ENCODE measurements at regions not wholly inside any gene's neighbourhood (a gene's known extent, or its start where the extent isn't known, plus 50 kb on each side); places are given as distances from the start of the nearest gene placed in this dataset.

- H3K36me3 ChIP-seq (ENCODE audit: control insufficient read depth, insufficient read depth, low read length): no peaks in the 10 kb centered on the region
- WGBS (ENCODE audit: insufficient coverage, insufficient read length): no CpG with 5 or more reads among the region's 3 CpGs
- H3K27ac ChIP-seq (ENCODE audit: low read length): no peak overlapping the region
- H3K4me3 ChIP-seq (ENCODE audit: low read length): no peak overlapping the region
- H3K27me3 ChIP-seq (ENCODE audit: control insufficient read depth, insufficient read depth, low read length): no peaks in the 10 kb centered on the region
- H3K4me1 ChIP-seq (ENCODE audit: control insufficient read depth, insufficient read depth, low read length): no peaks in the 10 kb centered on the region
- DNase-seq (ENCODE audit: low read depth, low spot score): no peak
- H3K9me3 ChIP-seq (ENCODE audit: control insufficient read depth, insufficient read depth, low read length): no peaks in the 10 kb centered on the region
Observed at GRCh38 chr3:46129588-46130272, 78.4 kb downstream of the CCR1 start.

DNA sequence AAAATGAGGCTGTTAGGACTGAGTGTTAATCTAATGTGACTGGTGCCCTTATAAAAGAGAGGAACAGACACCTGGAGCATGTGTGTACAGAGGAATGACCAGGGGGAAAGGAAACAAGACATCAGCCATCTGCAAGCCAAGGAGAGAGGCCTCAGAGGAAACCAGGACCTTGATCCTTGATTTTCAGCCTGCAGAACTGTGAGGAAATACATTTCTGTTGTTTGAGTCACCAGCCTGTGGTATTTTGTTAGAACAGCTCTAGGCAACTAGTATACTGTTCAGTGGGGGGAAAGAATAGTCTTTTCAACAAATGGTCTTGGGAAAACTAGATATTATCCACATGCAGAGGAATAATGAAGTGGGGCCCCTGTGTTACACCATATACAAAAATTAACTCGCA is 80.6 kb downstream of the CCR1 start:
- no CpG with 5 or more reads among the region's 1 CpG for WGBS (ENCODE audit: insufficient coverage, insufficient read length)
- H3K9me3 ChIP-seq (ENCODE audit: control insufficient read depth, insufficient read depth, low read length): no peaks in the 10 kb centered on the region
- no peak overlapping the region for H3K4me3 ChIP-seq (ENCODE audit: low read length)
- no peaks in the 10 kb centered on the region for H3K4me1 ChIP-seq (ENCODE audit: control insufficient read depth, insufficient read depth, low read length)
- H3K36me3 ChIP-seq (ENCODE audit: control insufficient read depth, insufficient read depth, low read length): no peaks in the 10 kb centered on the region
- H3K27me3 ChIP-seq (ENCODE audit: control insufficient read depth, insufficient read depth, low read length): no peaks in the 10 kb centered on the region
- no peak overlapping the region for H3K27ac ChIP-seq (ENCODE audit: low read length)
- no peak for DNase-seq (ENCODE audit: low read depth, low spot score)

DNA sequence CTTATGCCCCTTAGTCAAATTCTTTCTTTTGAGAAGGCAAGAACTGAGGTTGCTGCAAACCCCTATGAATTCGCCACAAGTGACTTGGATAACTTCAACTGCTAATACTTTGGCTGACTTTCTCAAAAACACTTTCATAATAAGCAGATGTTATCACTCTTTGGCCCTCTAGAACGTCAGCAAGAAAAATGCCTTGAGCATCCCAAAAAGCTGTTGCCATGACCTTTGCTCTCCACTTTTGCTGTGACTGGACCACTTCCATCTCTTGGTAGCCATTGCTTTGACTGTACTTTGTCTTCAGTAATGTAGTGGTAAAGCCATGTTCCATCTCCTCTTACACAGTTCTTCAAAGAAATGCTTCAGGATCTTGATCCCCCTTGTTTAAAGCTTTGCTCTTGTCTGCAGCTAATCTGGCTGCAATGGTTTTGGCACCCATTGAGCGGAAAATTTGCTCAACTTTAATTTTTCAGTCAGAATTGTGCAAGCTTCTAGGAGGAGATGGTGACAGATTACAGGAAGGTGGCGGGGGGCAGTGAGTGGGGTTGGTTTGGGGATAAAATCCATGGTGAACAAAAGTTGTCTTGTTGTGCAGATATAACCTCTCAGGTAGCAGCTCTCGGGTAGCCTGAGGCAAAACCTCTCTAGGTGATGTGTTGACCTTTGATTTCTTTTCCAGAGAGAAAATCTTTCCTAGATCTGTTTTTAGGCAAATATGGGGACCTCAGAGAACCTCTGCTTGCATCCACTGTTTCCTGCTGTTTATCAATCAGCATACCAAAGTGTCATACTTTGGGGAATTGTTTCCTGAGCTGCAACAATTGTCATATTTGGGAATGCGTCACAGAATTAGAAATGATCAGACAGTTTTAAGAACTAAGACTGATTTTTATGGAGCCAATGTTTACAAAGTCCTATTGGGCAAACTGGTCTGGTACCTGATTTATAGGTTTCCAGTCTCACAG is 83.6 kb downstream of the CCR1 start:
- no peaks in the 10 kb centered on the region for H3K9me3 ChIP-seq (ENCODE audit: control insufficient read depth, insufficient read depth, low read length)
- DNase-seq (ENCODE audit: low read depth, low spot score): no peak
- H3K36me3 ChIP-seq (ENCODE audit: control insufficient read depth, insufficient read depth, low read length): no peaks in the 10 kb centered on the region
- no peaks in the 10 kb centered on the region for H3K27me3 ChIP-seq (ENCODE audit: control insufficient read depth, insufficient read depth, low read length)
- no peaks in the 10 kb centered on the region for H3K4me1 ChIP-seq (ENCODE audit: control insufficient read depth, insufficient read depth, low read length)
- no peak overlapping the region for H3K27ac ChIP-seq (ENCODE audit: low read length)
- WGBS (ENCODE audit: insufficient coverage, insufficient read length): no CpG with 5 or more reads among the region's 6 CpGs
- H3K4me3 ChIP-seq (ENCODE audit: low read length): no peak overlapping the region

DNA sequence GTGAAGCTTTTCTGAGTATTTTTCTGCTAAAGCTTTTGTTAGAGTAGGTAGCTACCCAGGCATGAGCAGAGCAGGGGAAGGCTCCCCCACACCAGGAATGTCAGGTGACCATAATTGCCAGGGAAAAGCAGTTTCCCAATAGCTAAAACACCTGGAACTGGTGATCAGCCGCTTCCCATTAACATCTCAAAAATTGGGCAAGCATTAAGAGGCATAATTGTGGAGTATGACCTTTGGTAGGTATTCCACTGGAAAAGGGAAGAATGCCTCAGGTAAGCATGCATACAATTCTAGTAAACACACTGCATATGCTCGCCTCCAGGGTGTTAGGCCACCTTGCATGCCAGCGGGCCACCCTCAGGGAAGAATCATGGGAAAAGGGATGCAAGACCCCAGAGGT is 84.5 kb downstream of the CCR1 start:
- WGBS (ENCODE audit: insufficient coverage, insufficient read length): no CpG with 5 or more reads among the region's 3 CpGs
- H3K4me3 ChIP-seq (ENCODE audit: low read length): no peak overlapping the region
- no peaks in the 10 kb centered on the region for H3K9me3 ChIP-seq (ENCODE audit: control insufficient read depth, insufficient read depth, low read length)
- H3K27me3 ChIP-seq (ENCODE audit: control insufficient read depth, insufficient read depth, low read length): no peaks in the 10 kb centered on the region
- no peaks in the 10 kb centered on the region for H3K4me1 ChIP-seq (ENCODE audit: control insufficient read depth, insufficient read depth, low read length)
- no peak for DNase-seq (ENCODE audit: low read depth, low spot score)
- H3K36me3 ChIP-seq (ENCODE audit: control insufficient read depth, insufficient read depth, low read length): no peaks in the 10 kb centered on the region
- H3K27ac ChIP-seq (ENCODE audit: low read length): no peak overlapping the region

GRCh38 chr3:46122091-46122490 is 86.0 kb downstream of the CCR1 start:
- no peak for DNase-seq (ENCODE audit: low read depth, low spot score)
- no peaks in the 10 kb centered on the region for H3K9me3 ChIP-seq (ENCODE audit: control insufficient read depth, insufficient read depth, low read length)
- no peaks in the 10 kb centered on the region for H3K27me3 ChIP-seq (ENCODE audit: control insufficient read depth, insufficient read depth, low read length)
- no peaks in the 10 kb centered on the region for H3K4me1 ChIP-seq (ENCODE audit: control insufficient read depth, insufficient read depth, low read length)
- H3K36me3 ChIP-seq (ENCODE audit: control insufficient read depth, insufficient read depth, low read length): no peaks in the 10 kb centered on the region
- no peak overlapping the region for H3K27ac ChIP-seq (ENCODE audit: low read length)
- no peak overlapping the region for H3K4me3 ChIP-seq (ENCODE audit: low read length)
- no CpG with 5 or more reads among the region's 2 CpGs for WGBS (ENCODE audit: insufficient coverage, insufficient read length)

DNA sequence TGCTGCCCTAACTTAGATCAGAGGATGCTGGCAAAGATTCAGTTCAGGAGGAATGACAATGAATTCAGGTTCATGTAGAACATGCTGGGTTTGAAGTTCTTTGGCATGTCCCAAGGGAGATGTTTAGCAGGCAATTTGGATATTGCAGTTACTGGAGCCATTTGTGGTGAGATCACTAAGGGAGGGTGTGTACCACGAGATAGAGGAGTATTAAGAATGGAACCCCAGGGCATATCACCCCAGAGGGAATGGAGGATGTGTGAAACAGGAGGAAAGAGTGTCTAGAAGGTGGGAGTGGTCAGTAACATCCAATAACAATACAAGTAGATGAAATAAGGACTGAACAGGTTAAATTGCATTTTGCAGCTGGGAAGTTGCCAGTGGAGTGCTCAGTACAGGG is 87.1 kb downstream of the CCR1 start:
- H3K4me3 ChIP-seq (ENCODE audit: low read length): no peak overlapping the region
- H3K27me3 ChIP-seq (ENCODE audit: control insufficient read depth, insufficient read depth, low read length): no peaks in the 10 kb centered on the region
- DNase-seq (ENCODE audit: low read depth, low spot score): no peak
- WGBS (ENCODE audit: insufficient coverage, insufficient read length): no CpG with 5 or more reads among the region's 1 CpG
- H3K9me3 ChIP-seq (ENCODE audit: control insufficient read depth, insufficient read depth, low read length): no peaks in the 10 kb centered on the region
- H3K4me1 ChIP-seq (ENCODE audit: control insufficient read depth, insufficient read depth, low read length): no peaks in the 10 kb centered on the region
- no peak overlapping the region for H3K27ac ChIP-seq (ENCODE audit: low read length)
- H3K36me3 ChIP-seq (ENCODE audit: control insufficient read depth, insufficient read depth, low read length): no peaks in the 10 kb centered on the region

- Histone ChIP-seq H3K27me3 (ENCODE audit: control insufficient read depth, insufficient read depth, low read length) (no peaks in the 10 kb centered on the region), H3K27ac (ENCODE audit: low read length) (no peak overlapping the region), H3K36me3 (ENCODE audit: control insufficient read depth, insufficient read depth, low read length) (no peaks in the 10 kb centered on the region), H3K4me3 (ENCODE audit: low read length) (no peak overlapping the region), H3K4me1 (ENCODE audit: control insufficient read depth, insufficient read depth, low read length) (no peaks in the 10 kb centered on the region), H3K9me3 (ENCODE audit: control insufficient read depth, insufficient read depth, low read length) (no peaks in the 10 kb centered on the region)
- no CpG with 5 or more reads among the region's 4 CpGs for WGBS (ENCODE audit: insufficient coverage, insufficient read length)
- no peak for DNase-seq (ENCODE audit: low read depth, low spot score)
Observed at GRCh38 chr3:46119709-46120498, 88.2 kb downstream of the CCR1 start.

GRCh38 chr3:46119253-46119652 is 88.9 kb downstream of the CCR1 start:
- H3K27me3 ChIP-seq (ENCODE audit: control insufficient read depth, insufficient read depth, low read length): no peaks in the 10 kb centered on the region
- no peaks in the 10 kb centered on the region for H3K36me3 ChIP-seq (ENCODE audit: control insufficient read depth, insufficient read depth, low read length)
- no peak for DNase-seq (ENCODE audit: low read depth, low spot score)
- H3K4me1 ChIP-seq (ENCODE audit: control insufficient read depth, insufficient read depth, low read length): no peaks in the 10 kb centered on the region
- H3K4me3 ChIP-seq (ENCODE audit: low read length): no peak overlapping the region
- no peaks in the 10 kb centered on the region for H3K9me3 ChIP-seq (ENCODE audit: control insufficient read depth, insufficient read depth, low read length)
- WGBS (ENCODE audit: insufficient coverage, insufficient read length): no CpG with 5 or more reads among the region's 3 CpGs
- H3K27ac ChIP-seq (ENCODE audit: low read length): no peak overlapping the region

DNA sequence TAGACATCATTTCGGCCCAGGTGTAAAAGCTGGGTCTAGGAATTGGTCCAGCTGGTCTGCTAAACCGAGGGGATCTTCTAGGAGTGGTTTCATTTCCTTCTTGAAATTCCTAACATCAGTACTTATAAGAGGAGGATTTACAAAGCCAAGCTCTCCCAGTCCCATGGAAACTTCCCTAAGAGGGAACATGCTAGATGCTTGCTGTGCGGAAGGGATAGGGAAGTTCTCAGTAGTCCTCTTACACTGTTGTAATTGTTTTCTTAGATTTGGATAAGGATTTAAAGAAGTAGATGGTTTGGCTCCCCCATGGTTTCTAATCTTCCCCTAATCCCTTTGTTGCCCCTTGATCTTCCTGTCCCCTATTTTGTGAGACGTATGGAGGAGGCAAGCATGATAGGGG is 89.7 kb upstream of the XCR1 start:
- Histone ChIP-seq H3K27ac (ENCODE audit: low read length) (no peak overlapping the region), H3K36me3 (ENCODE audit: control insufficient read depth, insufficient read depth, low read length) (no peaks in the 10 kb centered on the region), H3K27me3 (ENCODE audit: control insufficient read depth, insufficient read depth, low read length) (no peaks in the 10 kb centered on the region), H3K4me3 (ENCODE audit: low read length) (no peak overlapping the region), H3K4me1 (ENCODE audit: control insufficient read depth, insufficient read depth, low read length) (no peaks in the 10 kb centered on the region), H3K9me3 (ENCODE audit: control insufficient read depth, insufficient read depth, low read length) (no peaks in the 10 kb centered on the region)
- DNase-seq (ENCODE audit: low read depth, low spot score): no peak
- no CpG with 5 or more reads among the region's 4 CpGs for WGBS (ENCODE audit: insufficient coverage, insufficient read length)

- Histone ChIP-seq H3K36me3 (ENCODE audit: control insufficient read depth, insufficient read depth, low read length) (no peaks in the 10 kb centered on the region), H3K27ac (ENCODE audit: low read length) (no peak overlapping the region), H3K4me1 (ENCODE audit: control insufficient read depth, insufficient read depth, low read length) (no peaks in the 10 kb centered on the region), H3K9me3 (ENCODE audit: control insufficient read depth, insufficient read depth, low read length) (no peaks in the 10 kb centered on the region), H3K27me3 (ENCODE audit: control insufficient read depth, insufficient read depth, low read length) (no peaks in the 10 kb centered on the region), H3K4me3 (ENCODE audit: low read length) (no peak overlapping the region)
- no CpG with 5 or more reads among the region's 1 CpG for WGBS (ENCODE audit: insufficient coverage, insufficient read length)
- peak; percentile 5 for DNase-seq (ENCODE audit: low read depth, low spot score)
Observed at GRCh38 chr3:46114323-46114988, 87.2 kb upstream of the XCR1 start.

All from iPS DF 6.9 (cell line).